Stimulated activated CD4-positive, alpha-beta T cell treated with anti-CD3 and anti-CD28 coated beads, Interleukin-12 subunit alpha, Interleukin-12 subunit beta, amount 100 ng/mL, for 48 hours (primary cell): ENCODE measurements at regions not wholly inside any gene's neighbourhood (a gene's known extent, or its start where the extent isn't known, plus 50 kb on each side); places are given as distances from the start of the nearest gene placed in this dataset.
"Not testable (repeated sequence)": the region's sequence is repeated elsewhere in the genome, so short reads cannot be mapped to it uniquely, and the experiment has no call there.

Source experiments
- DNase-seq, 3 donors: peaks; one replicate each; pipeline ENCODE4 v3.0.0-alpha.2; 2020; ENCODE audit warnings: low read depth in 2 of 3, low spot score in 1 of 3

DNA sequence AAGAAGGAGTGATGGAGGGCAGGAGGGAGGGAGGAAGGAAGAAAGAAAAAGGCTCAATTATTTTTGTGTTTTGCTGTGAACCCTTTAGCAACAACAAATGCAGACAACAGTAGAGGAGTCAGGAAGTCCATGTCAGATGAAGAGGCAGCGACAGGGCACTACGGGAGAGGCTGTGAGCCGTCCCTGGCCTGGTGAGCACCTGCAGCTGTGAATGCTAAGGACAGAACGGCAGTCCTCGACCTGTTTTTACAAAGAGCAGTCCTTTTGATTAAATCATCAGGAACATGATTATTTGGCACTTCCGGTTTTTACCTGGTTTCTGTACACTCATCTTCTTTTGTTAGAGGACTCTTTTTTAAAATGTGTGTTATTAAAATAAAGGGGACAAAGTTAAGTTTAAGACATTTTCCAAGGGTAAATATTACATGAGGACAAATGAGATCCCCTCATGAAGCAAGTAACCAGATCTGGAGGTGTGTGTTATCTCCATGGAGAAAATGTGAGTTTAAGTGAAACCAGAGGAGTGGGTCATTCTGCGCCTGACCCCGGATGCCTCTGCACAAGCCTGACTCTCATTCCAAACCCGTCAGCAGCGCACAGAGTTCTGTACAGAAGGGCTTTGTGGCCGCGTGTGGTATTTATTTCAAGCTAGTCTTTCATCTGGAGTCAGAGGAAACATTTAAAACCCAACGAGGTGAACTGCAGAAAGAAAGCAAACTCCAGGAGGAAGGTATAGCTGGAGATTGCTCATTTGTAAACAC, 492.5 kb downstream of the SOX11 start:
- no peak for DNase-seq

DNA sequence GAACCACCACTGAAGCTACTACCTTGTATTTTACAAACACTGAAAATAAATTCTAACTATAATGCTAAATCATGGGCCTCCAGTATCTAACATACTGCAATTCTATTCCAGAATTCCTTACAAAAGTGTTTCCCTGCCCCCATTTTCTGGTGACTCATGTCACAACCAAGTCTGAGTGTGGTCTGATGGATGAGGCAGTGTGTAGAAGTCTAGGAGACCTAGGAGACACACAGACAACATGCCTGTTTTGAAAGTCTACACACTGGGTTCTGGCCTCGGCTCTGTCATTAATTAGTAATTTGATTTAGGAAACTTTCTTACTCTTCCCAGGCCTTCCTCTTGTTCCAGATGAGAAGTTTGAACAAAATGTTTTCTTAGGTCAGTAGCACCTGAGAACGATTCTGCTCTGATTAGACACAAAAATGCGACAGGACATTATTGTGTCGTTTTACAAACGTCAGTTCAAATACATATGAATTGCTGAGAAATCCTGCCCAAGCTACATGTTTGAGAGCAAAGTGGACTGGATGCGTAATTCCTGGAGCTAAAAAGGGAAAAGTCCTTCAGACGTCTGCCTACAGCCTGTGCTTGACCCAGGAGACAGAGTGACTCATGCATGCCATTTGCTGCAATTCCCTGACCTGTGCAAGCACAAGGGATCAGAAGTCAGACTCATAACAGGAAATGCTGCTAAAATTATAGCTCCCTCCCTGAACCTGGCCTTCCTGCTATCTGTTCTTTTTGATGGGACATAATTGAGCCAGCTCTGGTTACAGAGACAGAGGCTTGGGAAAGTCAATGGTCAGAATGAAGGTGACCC, 494.4 kb downstream of the SOX11 start:
- DNase-seq = no peak

DNA sequence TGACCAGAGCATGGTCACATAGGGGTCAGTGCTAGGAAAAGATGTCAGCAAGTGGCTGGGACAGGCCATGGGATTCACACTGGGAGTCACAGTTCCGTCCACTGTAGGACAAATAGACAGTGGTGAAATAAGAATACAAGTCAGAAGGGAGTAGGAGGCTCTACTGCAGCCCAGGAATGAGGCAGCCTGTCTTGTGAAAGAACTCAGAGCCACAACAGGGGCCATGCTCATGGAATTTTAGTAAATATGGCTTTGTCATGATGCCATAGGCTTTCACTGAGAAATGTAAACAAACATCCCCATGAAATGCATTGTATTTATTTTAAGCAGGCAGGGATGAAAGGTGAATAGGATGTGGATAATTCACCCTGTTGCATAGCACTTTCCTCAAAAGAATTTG, 504.3 kb downstream of the SOX11 start:
- DNase-seq = no peak

DNA sequence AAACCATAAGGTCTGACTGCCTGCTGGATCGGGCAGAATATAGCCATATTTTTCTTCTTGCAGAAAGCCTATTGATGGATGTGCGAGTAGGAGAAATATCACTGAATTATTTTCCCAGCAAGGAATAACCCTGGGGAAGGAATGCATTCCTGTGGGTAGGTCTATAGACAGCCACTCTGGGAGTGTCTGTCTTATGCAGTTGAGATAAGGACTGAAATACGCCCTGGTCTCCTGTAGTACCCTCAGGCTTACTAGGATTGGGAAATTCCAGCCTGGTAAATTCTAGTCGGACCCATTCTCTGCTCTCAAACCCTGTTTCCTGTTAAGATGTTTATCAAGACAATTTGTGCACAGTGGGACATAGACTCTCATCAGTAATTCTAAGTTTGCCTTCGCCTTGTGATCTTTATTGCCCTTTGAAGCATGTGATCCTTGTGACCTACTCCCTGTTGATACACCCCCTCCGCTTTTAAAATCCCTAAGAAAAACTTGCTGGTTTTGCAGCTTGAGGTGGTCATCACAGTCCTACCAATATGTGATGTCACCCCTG, 506.3 kb downstream of the SOX11 start:
- DNase-seq = not testable (repeated sequence)

DNA sequence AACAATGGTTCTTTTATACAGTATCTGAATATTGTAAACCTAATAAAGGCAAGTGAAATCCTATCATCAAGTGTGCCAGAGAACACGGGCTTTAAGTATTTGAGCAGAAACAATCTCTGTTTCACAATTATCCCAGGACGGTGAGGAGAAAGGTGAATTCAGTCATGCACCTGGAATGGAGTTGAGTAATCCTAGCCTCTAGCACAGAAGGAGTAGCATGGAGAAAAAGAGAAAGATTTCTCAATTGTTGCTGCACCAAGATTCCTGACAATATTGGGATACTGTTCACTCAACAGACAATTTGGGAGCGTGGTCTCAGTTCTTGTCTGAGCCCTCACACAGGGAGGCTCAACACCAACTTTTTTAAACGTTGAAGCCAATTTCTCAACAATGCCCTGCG, 510.6 kb downstream of the SOX11 start:
- DNase-seq = no peak

DNA sequence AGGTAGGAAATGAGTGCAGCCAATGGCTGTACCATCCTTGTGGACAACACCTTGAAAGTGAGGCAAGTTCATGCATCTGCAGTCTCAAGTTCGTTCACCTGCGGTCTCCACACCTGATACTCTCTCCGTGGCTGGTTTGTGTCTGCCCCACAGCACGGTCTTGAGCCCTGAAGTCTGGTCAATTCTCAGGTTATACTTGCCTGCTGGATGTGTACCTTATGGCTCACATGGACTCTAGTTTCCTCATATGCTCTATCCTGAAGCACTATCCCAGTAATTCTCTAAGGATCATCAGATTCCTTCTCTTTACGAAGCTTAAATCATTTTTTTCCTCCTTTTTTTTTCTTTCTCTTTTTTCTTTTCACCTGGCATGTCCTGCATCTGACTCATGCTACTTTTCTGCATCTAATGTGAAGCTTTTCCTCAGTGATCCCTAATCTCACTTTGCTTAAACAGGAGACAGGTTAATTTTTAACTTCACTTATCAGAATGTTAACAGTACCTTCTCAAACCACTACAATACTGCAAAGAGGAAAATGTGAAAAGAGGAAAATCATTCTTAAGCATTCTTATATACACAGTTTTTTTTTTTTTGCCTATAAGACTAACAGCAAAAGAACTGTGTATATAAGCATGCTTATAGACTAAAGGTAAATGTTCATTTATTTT, 511.2 kb downstream of the SOX11 start:
- no peak for DNase-seq

DNA sequence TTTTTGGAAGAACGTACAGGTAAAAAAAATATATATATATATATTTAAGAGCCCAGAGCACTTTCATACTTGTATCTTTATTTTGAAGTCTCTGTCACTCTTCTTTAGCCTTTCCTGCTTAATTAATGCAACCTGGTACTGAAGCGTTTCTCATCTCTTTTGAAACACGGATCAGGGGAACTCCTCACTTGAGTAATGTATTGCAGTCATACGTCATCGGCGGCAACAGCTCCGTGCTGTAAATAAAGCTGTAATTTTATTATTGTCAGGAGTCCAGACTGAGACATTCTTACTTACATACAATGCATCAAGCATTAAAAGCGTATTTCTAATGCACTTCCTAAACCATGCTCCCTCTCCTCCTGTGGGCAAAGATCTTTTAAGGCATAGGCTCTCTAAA, 514.7 kb downstream of the SOX11 start:
- no peak for DNase-seq

DNA sequence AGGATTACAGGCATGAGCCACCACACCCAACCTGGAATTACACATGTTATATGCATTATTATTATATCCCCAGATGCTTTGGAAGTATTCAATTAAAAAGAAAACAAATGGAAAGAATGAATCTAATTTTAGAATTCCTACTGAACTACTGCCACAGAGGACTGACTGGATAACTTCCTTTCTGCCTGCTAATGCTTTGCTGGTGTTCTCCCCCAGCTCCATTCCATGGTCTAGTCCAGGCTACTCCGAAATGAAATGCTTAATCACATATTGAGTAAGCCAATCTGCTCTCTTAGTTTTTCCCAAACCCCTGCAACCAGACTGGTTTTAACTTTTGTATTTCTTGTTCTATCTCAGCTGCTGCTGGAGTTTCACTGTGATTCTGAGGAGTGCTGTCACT, 519.1 kb downstream of the SOX11 start:
- no peak for DNase-seq

DNA sequence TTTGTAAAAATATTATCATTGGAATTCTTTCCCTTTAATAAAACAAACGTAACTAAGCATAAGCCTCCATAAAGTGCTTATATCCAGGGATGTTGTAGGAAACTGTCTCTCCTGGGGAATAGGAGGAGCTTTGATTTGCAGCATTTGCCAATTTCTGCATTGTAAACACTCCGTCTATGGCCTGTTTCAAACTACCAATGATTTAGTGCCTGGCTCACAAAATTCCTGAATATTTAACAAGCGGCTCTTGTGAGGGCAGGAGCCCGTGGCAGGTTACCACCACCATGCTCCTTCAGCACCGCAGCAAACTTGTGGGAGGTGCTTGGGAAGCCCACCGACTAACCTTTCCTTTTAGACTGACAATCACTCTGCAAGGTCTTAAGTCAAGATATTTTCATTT, 520.3 kb downstream of the SOX11 start:
- no peak for DNase-seq

DNA sequence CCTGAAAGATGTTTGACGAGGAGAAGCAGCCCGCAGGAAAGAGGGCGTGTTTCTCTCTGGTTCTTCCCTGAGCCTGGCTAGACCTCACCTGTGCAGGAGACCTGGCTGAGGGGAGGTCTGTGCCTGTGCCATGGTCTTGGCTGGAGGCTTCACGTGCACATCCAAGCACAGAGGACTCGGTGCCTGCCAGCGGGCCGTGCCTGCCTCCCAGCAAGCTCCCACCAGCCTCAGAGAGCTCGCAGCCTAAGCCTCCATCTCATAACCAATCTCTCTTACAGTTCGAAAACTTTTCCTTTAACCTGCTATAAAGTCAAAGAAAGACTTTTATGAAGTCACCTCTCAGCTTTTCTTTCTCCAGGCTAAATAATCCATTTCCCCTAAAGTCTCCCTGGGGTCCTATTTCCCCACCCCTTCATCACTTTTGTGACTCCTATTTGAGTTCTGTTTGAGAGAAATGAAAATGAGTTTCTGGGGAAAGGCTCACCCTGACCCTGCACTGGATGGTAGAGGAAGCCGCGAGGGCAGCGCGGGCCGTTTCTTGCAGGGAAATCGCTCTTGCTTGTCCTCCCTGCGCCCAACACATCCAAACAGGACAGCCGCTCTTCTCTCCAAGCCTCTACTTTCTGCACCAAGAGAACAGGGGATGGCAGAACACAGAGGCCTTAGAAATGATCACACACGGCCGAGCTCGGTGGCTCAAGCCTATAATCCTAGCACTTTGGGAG, 521.0 kb downstream of the SOX11 start:
- no peak for DNase-seq

DNA sequence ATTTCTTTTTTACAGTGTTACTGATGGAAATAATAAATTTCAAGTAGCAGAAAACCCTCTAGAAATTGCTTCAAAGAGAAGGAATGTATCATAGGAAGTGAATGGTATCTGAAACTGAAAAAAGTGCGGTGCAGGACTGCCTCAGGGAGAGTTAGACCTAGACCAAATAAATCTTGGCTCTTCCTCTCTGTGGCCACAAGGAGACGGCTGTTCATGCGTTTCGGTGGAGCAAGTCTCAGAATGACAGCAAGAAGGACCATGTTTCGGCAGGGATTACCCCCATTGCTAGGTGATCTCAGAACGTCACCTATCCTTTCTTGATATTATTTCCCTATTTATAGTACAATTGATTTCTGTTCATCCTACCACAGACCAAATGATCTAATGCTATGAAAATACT, 522.3 kb downstream of the SOX11 start:
- no peak for DNase-seq

DNA sequence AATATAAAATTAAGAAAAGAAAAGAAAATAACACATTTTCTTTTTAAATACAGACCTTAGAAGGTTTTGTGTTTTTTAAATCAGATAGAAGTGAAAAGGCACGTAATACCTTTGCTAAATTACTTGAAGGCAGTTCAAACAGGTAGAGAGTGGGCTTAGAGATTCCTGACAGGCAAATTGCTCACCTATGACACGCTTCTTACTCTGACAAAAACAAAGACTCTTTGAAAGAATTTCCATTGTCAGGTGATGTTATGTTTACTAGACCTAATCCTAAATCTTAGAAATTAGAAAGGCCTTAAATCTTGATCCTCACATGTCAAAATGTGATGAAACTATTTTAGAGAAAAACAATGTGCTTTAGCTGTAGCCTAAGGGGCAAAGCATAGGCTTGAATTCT, 522.9 kb downstream of the SOX11 start:
- no peak for DNase-seq

DNA sequence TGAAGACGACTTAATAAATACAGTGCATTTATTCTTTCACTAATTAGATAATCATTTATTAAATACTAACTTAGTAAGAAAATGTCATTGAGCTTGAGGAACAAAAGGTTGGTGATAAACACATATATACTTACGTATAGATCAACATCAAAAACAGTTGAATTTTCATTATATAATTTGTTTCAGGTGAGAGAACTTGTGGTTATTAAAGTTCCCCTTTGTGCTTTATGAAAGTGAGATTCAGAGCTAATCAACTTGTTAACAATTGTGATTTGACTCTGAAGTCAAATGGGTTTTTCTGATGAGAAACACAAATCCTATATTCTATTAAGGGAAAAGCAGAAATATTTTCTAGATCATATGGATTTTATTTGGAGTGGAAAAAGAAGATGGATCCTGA, 524.0 kb downstream of the SOX11 start:
- no peak for DNase-seq

DNA sequence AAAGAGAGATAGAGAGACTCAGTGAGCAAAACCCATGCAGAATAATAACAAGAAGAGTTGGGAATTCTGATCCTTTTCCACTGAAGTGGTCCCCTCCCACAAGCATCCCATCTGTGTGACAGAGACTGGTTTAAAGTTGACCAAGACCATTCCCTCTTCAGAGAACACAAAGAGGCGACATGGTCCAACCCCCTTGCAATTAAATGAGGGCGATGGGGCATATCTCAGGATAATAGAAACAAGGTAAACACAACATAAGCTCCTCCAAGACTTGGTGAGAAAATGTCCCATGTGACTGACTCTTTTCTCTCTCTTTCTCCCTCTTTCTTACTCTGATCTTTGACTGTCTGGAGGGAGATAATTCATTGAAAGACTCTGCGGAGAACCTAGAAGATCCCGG, 526.7 kb downstream of the SOX11 start:
- no peak for DNase-seq

DNA sequence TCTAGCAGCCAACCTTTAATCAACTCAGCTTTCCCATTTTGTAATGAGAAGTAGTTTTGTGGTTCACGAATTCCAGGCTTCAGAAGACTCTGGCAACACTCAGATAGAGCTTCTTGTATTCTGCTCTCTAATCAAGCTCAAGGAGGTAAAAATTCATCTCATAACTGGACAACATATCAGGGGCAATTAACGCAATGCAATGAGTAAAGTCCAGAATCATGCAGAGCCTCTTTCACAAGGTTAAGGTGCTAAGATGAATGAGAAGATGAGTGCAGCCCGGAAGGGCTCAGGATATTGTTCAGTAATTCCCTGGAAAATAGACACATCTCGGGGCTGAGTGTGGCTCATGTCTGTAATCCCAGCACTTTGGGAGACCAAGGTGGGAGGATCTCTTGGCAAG, 527.7 kb downstream of the SOX11 start:
- no peak for DNase-seq

DNA sequence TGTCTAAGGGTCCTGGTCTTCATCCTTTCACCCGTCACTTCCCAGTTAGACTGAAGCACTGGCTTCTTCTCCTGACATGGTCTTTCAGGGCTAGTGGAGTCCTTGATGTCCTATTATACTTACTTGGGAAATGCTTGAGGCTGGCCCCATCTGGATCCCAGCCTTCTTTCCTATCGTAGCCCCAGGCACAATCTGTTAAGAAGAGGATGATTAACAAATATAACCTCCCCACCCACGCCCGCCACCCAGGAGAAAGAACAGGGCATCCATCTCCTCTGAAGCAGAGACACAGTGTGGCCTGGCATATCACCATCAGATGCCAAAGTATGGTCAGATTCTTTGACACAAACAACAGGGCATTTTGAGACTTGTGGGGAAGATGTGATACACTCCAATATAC, 530.1 kb downstream of the SOX11 start:
- no peak for DNase-seq

DNA sequence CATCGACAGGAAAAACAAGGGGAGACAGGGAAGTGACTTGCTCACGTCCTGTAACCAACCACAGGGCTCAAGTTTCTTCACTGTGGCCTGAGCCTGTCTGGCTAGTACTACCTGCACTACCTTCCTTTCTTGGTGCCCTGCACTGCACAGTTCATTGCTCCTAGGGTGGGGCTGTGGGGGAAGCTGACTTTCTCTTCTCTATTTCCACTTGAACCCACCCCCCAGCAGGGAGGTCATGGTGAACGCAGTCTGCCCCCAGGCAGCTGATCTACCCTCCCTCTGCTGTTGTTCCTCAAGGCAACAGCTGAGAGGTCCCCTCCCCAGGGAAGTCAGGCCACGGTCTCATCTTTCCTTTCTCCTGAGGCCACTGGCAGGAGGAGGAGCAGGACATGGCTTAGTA, 532.1 kb downstream of the SOX11 start:
- no peak for DNase-seq

DNA sequence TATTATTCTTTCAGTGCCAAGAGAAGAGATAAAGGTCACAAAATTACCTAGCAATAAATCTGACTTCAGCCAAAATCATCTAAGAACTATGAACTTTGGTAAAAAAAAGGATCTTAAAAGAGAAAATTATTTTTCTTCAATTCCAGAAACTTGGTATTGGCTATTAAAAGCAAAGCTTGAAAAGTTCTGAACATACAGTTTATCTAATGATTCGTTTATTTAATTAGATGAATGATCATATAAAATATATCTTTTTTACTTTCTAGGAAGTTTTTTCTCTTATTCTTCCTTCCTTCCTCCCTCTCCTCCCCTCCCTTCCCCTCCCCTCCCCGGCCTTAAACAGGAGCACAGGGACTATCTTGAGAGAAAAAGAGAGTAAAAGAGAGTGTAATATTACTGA, 536.1 kb downstream of the SOX11 start:
- no peak for DNase-seq

DNA sequence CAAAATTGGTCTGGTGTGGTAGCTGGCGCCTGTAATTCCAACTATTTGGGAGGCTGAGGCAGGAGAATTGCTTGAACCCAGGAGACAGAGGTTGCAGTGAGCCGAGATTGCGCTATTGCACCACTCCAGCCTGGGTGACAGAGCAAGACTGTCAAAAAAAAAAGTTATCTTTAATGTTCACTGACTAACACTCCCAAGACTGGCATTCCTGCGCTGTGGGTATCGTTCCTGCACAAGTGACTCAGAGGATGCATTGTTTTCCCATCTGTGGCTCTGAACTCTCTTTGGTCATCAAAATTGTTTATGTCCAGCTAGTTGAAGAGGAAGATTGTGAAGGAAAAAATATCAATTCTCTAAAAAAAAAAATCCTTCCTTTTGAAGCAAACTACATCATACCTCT, 539.0 kb downstream of the SOX11 start:
- DNase-seq = no peak

DNA sequence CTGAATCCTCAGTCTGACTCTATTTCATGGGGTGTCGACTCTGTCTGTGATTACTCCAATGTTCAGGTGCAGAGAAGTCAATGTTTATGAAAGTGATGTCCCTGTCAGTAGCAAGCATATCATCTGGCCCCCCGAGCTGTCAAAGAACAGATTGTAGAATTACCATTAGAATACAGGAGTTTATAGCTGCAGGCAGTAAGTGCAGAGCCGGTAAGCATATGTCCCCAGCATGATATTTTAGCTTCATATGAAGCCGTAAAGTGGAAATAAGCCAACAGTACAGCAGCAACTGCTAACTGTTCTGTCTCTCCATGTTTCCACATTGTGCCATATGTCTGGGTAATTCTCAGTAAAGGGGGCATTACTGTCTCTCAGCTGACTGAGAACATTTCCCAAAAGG, 541.8 kb downstream of the SOX11 start:
- DNase-seq = no peak

DNA sequence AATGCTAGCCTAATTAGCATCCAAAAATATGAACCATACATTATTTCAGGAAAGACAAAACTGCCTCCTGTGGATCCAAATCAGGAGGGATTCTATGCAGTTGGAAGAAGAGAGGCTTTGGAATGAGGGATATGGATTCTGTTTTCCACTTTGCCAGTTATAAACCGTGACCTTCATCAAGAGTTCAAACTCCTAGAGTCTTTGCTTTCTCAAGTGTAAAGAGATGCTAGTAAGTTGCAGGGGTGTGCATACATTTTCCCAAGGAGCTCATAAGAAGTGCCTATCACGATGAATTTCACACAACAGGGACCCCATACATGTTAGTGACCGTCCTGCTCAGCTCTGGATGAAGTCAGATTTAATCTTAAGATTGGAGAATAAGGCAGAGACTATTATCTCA, 542.5 kb downstream of the SOX11 start:
- DNase-seq = no peak
